Activated CD8-positive, alpha-beta memory T cell treated with anti-CD3 and anti-CD28 coated beads for 24 hours (primary cell): ENCODE measurements at regions not wholly inside any gene's neighbourhood (a gene's known extent, or its start where the extent isn't known, plus 50 kb on each side); places are given as distances from the start of the nearest gene placed in this dataset.

Experiments
- DNase-seq: peaks from one replicate; pipeline ENCODE4 v3.0.0-alpha.2; 2020

- no peak for DNase-seq
Measured at GRCh38 chr3:72388117-72388516, 460.1 kb downstream of the SHQ1 start.

GRCh38 chr3:72386327-72387000 lies 461.8 kb downstream of the SHQ1 start:
- DNase-seq = no peak

- DNase-seq = no peak
Measured at GRCh38 chr3:72385167-72385566, 463.1 kb downstream of the SHQ1 start.

- DNase-seq = no peak
Measured at GRCh38 chr3:72384602-72385001, 463.6 kb downstream of the SHQ1 start.

GRCh38 chr3:72383883-72384282 lies 464.4 kb downstream of the SHQ1 start:
- DNase-seq = no peak

- no peak for DNase-seq
Measured at GRCh38 chr3:72383230-72383629, 465.0 kb downstream of the SHQ1 start.

GRCh38 chr3:72382460-72382859 lies 465.8 kb downstream of the SHQ1 start:
- DNase-seq = no peak

- DNase-seq = no peak
Measured at GRCh38 chr3:72381584-72381983, 466.7 kb downstream of the SHQ1 start.

GRCh38 chr3:72380711-72381493 lies 467.3 kb downstream of the SHQ1 start:
- DNase-seq = no peak

GRCh38 chr3:72380193-72380592 lies 468.1 kb downstream of the SHQ1 start:
- no peak for DNase-seq

GRCh38 chr3:72379500-72380187 lies 468.6 kb downstream of the SHQ1 start:
- no peak for DNase-seq

GRCh38 chr3:72378287-72378686 lies 470.0 kb downstream of the SHQ1 start:
- DNase-seq = no peak

- DNase-seq = no peak
Measured at GRCh38 chr3:72376956-72377710, 471.1 kb downstream of the SHQ1 start.

GRCh38 chr3:72375237-72376076 lies 472.8 kb downstream of the SHQ1 start:
- DNase-seq = no peak

GRCh38 chr3:72373139-72373538 lies 475.1 kb downstream of the SHQ1 start:
- no peak for DNase-seq

GRCh38 chr3:72372161-72372560 lies 476.1 kb downstream of the SHQ1 start:
- no peak for DNase-seq

GRCh38 chr3:72371431-72371830 lies 476.8 kb downstream of the SHQ1 start:
- no peak for DNase-seq

- DNase-seq = no peak
Measured at GRCh38 chr3:72370947-72371346, 477.3 kb downstream of the SHQ1 start.

GRCh38 chr3:72369681-72370080 lies 478.6 kb downstream of the SHQ1 start:
- DNase-seq = no peak

- peak; percentile 51 for DNase-seq
Measured at GRCh38 chr3:72368331-72368975, 479.8 kb downstream of the SHQ1 start.

GRCh38 chr3:72361990-72362389 lies 486.3 kb downstream of the SHQ1 start:
- DNase-seq = no peak

GRCh38 chr3:72359743-72360142 lies 488.5 kb downstream of the SHQ1 start:
- DNase-seq = no peak
